ENCODE measurements at regions not wholly inside any gene's neighbourhood (a gene's known extent, or its start where the extent isn't known, plus 50 kb on each side); places are given as distances from the start of the nearest gene placed in this dataset.

DNA sequence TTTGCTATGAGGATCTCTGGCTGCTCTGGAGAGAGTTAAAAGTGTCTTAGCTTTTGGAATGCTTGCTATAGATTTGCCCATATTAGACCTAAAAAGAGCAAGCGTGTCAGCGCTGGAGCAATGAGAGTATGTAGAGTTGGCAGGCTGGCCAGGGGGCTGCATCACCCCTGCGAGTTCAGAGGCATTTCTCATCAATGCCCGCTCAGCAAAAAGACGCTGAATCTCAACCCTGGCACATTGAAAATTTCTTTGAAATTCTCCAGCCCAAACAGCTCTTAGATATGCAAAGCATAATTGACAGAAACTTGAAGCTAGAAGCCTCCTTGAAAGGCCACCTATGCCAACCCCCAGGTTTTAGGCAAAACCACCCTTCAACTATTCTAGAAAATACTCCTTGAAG is 135.5 kb upstream of the F3 start:
- peak overlapping the region in 1 of 2 donors; percentile 20 for H3K9ac ChIP-seq (ENCODE audit: low read depth in 1 of 2, low read length in 2 of 2)
- no peaks in the 10 kb centered on the region for H3K36me3 ChIP-seq (ENCODE audit: control insufficient read depth in 1 of 2, insufficient read depth in 2 of 2, low read length in 2 of 2)
- H3K27ac ChIP-seq (ENCODE audit: low read depth, low read length): peak overlapping the region; percentile 34
- H3K9me3 ChIP-seq (ENCODE audit: control insufficient read depth in 1 of 2, low read length in 2 of 2): no peaks in the 10 kb centered on the region
- peaks cover 16 to 21% of the 10 kb centered on the region in 2 donors for H3K4me1 ChIP-seq (ENCODE audit: control insufficient read depth in 1 of 2, insufficient read depth in 2 of 2, low read length in 2 of 2)
- H3K27me3 ChIP-seq (ENCODE audit: control insufficient read depth in 1 of 2, insufficient read depth in 2 of 2, low read length in 2 of 2): no peaks in the 10 kb centered on the region
- no peak overlapping the region for H3K4me3 ChIP-seq (ENCODE audit: low read depth in 1 of 2, low read length in 2 of 2)

DNA sequence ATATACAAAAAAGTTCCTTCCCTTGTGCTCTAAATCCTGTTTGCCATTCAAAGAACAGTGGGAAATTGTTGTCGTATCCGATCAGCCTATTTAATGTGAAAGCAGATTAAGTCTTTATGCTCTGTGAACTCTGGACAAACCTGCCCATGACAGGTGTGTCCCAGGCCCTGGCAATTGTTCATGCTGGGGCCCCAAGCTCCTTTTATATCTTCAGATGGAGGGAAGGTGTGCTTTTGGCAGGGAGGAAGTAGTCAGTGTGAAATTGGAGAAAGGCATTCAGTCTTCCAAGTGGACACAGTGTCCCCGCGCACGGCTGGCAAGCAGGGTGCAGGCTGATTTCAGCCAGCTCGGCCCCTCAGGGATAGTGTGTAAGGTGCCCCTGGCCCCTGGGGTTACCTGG is 135.1 kb upstream of the F3 start:
- H3K4me3 ChIP-seq (ENCODE audit: low read depth in 1 of 2, low read length in 2 of 2): peak overlapping the region; percentile 20 to 38
- peak overlapping the region; percentile 34 for H3K27ac ChIP-seq (ENCODE audit: low read depth, low read length)
- H3K4me1 ChIP-seq (ENCODE audit: control insufficient read depth in 1 of 2, insufficient read depth in 2 of 2, low read length in 2 of 2): peaks cover 16 to 21% of the 10 kb centered on the region in 2 donors
- no peaks in the 10 kb centered on the region for H3K9me3 ChIP-seq (ENCODE audit: control insufficient read depth in 1 of 2, low read length in 2 of 2)
- no peaks in the 10 kb centered on the region for H3K27me3 ChIP-seq (ENCODE audit: control insufficient read depth in 1 of 2, insufficient read depth in 2 of 2, low read length in 2 of 2)
- H3K36me3 ChIP-seq (ENCODE audit: control insufficient read depth in 1 of 2, insufficient read depth in 2 of 2, low read length in 2 of 2): no peaks in the 10 kb centered on the region
- H3K9ac ChIP-seq (ENCODE audit: low read depth in 1 of 2, low read length in 2 of 2): peak overlapping the region; percentile 4 to 20

DNA sequence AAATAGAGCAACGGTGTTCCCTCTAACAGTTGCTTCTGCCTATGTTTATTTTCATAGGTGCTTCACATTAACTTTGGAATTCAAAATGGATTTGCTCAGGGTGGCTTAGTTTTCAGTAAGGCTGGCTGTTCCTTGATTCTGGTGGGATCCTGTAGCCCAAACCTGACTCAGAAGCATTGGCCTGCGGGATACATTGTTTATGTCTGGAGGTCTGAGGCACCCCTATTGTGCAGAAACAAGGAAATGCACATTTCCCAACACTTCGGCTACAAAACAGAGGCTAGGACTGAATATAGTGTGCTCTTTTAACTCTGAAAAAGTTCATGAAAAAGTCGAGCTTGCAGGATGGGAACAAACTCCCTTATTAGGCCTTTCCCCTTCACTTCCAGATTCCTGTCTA is 133.8 kb upstream of the F3 start:
- H3K27me3 ChIP-seq (ENCODE audit: control insufficient read depth in 1 of 2, insufficient read depth in 2 of 2, low read length in 2 of 2): no peaks in the 10 kb centered on the region
- H3K36me3 ChIP-seq (ENCODE audit: control insufficient read depth in 1 of 2, insufficient read depth in 2 of 2, low read length in 2 of 2): no peaks in the 10 kb centered on the region
- no peak overlapping the region for H3K9ac ChIP-seq (ENCODE audit: low read depth in 1 of 2, low read length in 2 of 2)
- H3K4me1 ChIP-seq (ENCODE audit: control insufficient read depth in 1 of 2, insufficient read depth in 2 of 2, low read length in 2 of 2): peaks cover 16 to 21% of the 10 kb centered on the region in 2 donors
- H3K9me3 ChIP-seq (ENCODE audit: control insufficient read depth in 1 of 2, low read length in 2 of 2): no peaks in the 10 kb centered on the region
- H3K27ac ChIP-seq (ENCODE audit: low read depth, low read length): no peak overlapping the region
- no peak overlapping the region for H3K4me3 ChIP-seq (ENCODE audit: low read depth in 1 of 2, low read length in 2 of 2)

DNA sequence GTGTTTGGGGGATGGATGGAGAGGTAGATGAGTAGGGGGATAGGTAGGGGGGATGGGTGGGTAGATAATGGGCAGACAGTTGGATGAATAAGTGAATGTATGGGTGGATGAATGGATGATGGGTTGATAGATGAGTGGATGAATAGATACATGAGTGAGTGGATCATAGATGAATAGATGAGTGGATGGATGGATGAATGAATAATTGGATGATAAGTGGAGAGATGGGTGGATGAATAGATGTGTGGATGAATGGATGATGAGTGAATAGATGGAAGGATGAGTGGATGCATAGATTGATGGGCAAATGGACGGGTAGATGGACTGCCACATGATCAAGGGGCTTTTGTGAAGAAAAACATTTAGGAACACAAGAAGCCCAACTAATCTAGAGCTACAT is 133.3 kb upstream of the F3 start:
- Histone ChIP-seq H3K9me3 (ENCODE audit: control insufficient read depth in 1 of 2, low read length in 2 of 2) (no peaks in the 10 kb centered on the region), H3K27me3 (ENCODE audit: control insufficient read depth in 1 of 2, insufficient read depth in 2 of 2, low read length in 2 of 2) (no peaks in the 10 kb centered on the region), H3K4me3 (ENCODE audit: low read depth in 1 of 2, low read length in 2 of 2) (no peak overlapping the region), H3K27ac (ENCODE audit: low read depth, low read length) (no peak overlapping the region), H3K4me1 (ENCODE audit: control insufficient read depth in 1 of 2, insufficient read depth in 2 of 2, low read length in 2 of 2) (peaks cover 16 to 21% of the 10 kb centered on the region in 2 donors), H3K9ac (ENCODE audit: low read depth in 1 of 2, low read length in 2 of 2) (no peak overlapping the region), H3K36me3 (ENCODE audit: control insufficient read depth in 1 of 2, insufficient read depth in 2 of 2, low read length in 2 of 2) (no peaks in the 10 kb centered on the region)

DNA sequence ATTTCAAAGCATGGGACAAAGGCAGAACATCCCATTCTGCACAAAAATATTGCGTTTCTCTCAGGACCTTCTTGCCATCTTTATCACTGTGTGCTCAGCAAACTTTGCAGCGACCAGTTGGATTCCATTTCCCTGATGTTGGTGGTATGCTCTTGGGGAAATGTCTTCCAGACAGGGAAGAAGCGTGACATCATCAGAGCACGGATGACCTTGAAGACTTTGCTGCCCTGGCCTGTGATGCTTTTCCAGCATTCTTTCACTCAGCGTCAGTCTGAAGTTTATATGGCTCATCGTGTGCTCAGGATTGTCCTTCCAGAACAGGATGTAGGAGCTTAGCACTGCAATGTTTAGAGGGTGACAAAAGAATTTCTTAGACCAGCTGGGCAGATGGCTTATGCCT is 131.4 kb upstream of the F3 start:
- Histone ChIP-seq H3K4me1 (ENCODE audit: control insufficient read depth in 1 of 2, insufficient read depth in 2 of 2, low read length in 2 of 2) (peaks cover 16 to 20% of the 10 kb centered on the region in 2 donors), H3K27me3 (ENCODE audit: control insufficient read depth in 1 of 2, insufficient read depth in 2 of 2, low read length in 2 of 2) (no peaks in the 10 kb centered on the region), H3K9ac (ENCODE audit: low read depth in 1 of 2, low read length in 2 of 2) (no peak overlapping the region), H3K9me3 (ENCODE audit: control insufficient read depth in 1 of 2, low read length in 2 of 2) (no peaks in the 10 kb centered on the region), H3K4me3 (ENCODE audit: low read depth in 1 of 2, low read length in 2 of 2) (no peak overlapping the region), H3K36me3 (ENCODE audit: control insufficient read depth in 1 of 2, insufficient read depth in 2 of 2, low read length in 2 of 2) (no peaks in the 10 kb centered on the region), H3K27ac (ENCODE audit: low read depth, low read length) (no peak overlapping the region)

DNA sequence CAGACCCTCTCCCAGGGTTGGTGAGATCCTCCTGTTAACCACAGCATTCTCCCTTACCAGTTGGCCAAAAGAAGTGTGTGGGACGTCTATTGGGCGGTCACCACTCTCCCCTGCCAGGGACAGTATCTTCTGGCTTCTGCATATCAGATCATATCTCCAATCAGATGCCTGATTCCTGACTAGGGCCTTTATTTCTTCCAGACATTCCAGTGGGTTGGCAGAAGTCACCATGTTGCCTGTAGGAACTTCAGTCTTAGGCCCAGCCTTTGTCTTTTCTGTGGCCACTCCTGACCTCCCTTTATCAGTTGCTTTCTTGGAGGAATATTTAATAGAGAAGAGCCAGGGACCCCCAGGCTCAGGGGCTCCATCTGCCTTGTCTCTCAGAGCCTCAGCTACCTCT is 130.4 kb upstream of the F3 start:
- Histone ChIP-seq H3K4me3 (ENCODE audit: low read depth in 1 of 2, low read length in 2 of 2) (no peak overlapping the region), H3K36me3 (ENCODE audit: control insufficient read depth in 1 of 2, insufficient read depth in 2 of 2, low read length in 2 of 2) (no peaks in the 10 kb centered on the region), H3K27me3 (ENCODE audit: control insufficient read depth in 1 of 2, insufficient read depth in 2 of 2, low read length in 2 of 2) (no peaks in the 10 kb centered on the region), H3K4me1 (ENCODE audit: control insufficient read depth in 1 of 2, insufficient read depth in 2 of 2, low read length in 2 of 2) (peaks cover 11 to 14% of the 10 kb centered on the region in 2 donors), H3K9ac (ENCODE audit: low read depth in 1 of 2, low read length in 2 of 2) (no peak overlapping the region), H3K27ac (ENCODE audit: low read depth, low read length) (no peak overlapping the region), H3K9me3 (ENCODE audit: control insufficient read depth in 1 of 2, low read length in 2 of 2) (no peaks in the 10 kb centered on the region)

DNA sequence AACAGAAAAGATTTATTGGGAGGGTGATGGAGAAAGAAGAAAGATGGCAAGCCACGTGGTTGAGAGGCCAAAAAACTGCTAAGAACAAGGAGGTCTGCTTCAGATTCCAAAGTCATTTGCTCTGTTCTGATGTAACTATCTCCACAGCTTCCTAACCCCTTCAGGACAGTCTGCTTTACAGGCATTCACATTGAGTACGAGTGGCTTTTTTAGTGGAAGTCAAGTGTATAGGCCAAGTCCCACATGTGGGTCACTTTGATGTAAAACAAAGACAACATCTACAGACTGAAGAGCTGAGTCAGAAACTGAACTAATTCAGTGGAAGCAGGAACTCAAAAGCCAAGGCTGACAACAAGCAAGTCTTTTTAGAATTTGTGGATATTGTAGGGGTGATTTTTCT is 128.7 kb upstream of the F3 start:
- Histone ChIP-seq H3K4me1 (ENCODE audit: control insufficient read depth in 1 of 2, insufficient read depth in 2 of 2, low read length in 2 of 2) (peaks cover 0 to 3% of the 10 kb centered on the region in 2 donors), H3K9ac (ENCODE audit: low read depth in 1 of 2, low read length in 2 of 2) (no peak overlapping the region), H3K27me3 (ENCODE audit: control insufficient read depth in 1 of 2, insufficient read depth in 2 of 2, low read length in 2 of 2) (no peaks in the 10 kb centered on the region), H3K4me3 (ENCODE audit: low read depth in 1 of 2, low read length in 2 of 2) (no peak overlapping the region), H3K9me3 (ENCODE audit: control insufficient read depth in 1 of 2, low read length in 2 of 2) (no peaks in the 10 kb centered on the region), H3K36me3 (ENCODE audit: control insufficient read depth in 1 of 2, insufficient read depth in 2 of 2, low read length in 2 of 2) (no peaks in the 10 kb centered on the region), H3K27ac (ENCODE audit: low read depth, low read length) (no peak overlapping the region)

DNA sequence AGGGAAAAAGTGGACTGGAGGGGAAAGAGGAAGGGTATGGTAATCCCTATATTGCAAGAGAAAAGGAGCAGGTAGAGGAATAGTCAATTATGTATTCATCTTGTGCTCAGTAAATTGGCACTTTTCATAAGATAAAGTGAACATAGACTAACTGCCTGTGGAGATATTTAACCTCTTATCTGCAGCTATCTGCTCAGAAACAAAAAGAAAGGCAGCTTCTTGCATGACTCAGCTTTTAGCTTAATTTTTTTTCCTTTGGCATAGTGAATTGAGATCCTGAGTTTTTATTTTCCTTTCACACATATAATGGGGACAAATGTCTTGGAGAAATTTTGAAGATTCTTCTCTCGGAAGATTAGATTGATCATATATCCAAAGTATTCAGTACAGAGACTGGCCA is 127.6 kb upstream of the F3 start:
- Histone ChIP-seq H3K27me3 (ENCODE audit: control insufficient read depth in 1 of 2, insufficient read depth in 2 of 2, low read length in 2 of 2) (no peaks in the 10 kb centered on the region), H3K4me1 (ENCODE audit: control insufficient read depth in 1 of 2, insufficient read depth in 2 of 2, low read length in 2 of 2) (peaks cover 0 to 3% of the 10 kb centered on the region in 2 donors), H3K36me3 (ENCODE audit: control insufficient read depth in 1 of 2, insufficient read depth in 2 of 2, low read length in 2 of 2) (no peaks in the 10 kb centered on the region), H3K9me3 (ENCODE audit: control insufficient read depth in 1 of 2, low read length in 2 of 2) (no peaks in the 10 kb centered on the region), H3K4me3 (ENCODE audit: low read depth in 1 of 2, low read length in 2 of 2) (no peak overlapping the region), H3K27ac (ENCODE audit: low read depth, low read length) (no peak overlapping the region), H3K9ac (ENCODE audit: low read depth in 1 of 2, low read length in 2 of 2) (no peak overlapping the region)

DNA sequence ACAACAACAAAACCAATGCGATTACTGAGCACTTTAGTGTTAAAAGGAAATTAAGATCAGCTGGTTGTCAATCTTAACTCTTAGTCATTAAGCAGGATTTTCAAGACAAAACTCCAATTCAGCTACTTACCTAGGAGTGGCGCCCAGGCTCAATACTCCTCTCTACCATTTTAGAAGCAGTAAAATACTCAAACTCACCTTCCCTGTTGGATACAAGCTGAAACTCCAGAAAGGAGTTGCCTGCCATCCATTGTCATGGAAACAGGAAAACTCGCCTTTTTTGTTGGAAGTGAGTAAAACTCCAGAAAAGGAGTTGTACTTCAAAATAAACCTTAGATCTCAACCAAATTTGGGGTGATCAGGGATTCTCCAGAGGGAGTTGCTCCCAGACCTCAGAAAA is 127.0 kb upstream of the F3 start:
- H3K4me3 ChIP-seq (ENCODE audit: low read depth in 1 of 2, low read length in 2 of 2): no peak overlapping the region
- no peaks in the 10 kb centered on the region for H3K9me3 ChIP-seq (ENCODE audit: control insufficient read depth in 1 of 2, low read length in 2 of 2)
- H3K9ac ChIP-seq (ENCODE audit: low read depth in 1 of 2, low read length in 2 of 2): no peak overlapping the region
- H3K27ac ChIP-seq (ENCODE audit: low read depth, low read length): no peak overlapping the region
- H3K4me1 ChIP-seq (ENCODE audit: control insufficient read depth in 1 of 2, insufficient read depth in 2 of 2, low read length in 2 of 2): peaks cover 0 to 3% of the 10 kb centered on the region in 2 donors
- no peaks in the 10 kb centered on the region for H3K27me3 ChIP-seq (ENCODE audit: control insufficient read depth in 1 of 2, insufficient read depth in 2 of 2, low read length in 2 of 2)
- H3K36me3 ChIP-seq (ENCODE audit: control insufficient read depth in 1 of 2, insufficient read depth in 2 of 2, low read length in 2 of 2): no peaks in the 10 kb centered on the region

DNA sequence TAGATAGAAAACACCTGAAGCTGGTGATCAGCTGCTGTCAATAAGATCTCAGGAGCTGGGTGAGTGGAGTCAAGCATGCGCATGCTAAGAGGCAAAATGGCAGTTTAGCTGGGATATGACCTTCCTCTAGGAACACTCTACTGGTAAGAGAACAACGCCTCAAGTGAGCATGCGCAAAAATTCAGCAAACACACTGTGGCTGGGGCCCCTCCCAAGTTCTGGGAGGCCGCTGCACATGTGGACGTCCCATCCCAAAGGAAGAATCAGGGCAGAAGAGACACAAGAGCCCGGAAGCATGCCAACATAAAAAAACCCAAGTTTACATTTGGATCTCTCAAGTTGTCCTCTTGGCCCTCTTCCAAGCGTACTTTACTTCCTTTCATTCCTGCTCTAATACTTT is 126.3 kb upstream of the F3 start:
- Histone ChIP-seq H3K27ac (ENCODE audit: low read depth, low read length) (no peak overlapping the region), H3K27me3 (ENCODE audit: control insufficient read depth in 1 of 2, insufficient read depth in 2 of 2, low read length in 2 of 2) (no peaks in the 10 kb centered on the region), H3K36me3 (ENCODE audit: control insufficient read depth in 1 of 2, insufficient read depth in 2 of 2, low read length in 2 of 2) (no peaks in the 10 kb centered on the region), H3K9me3 (ENCODE audit: control insufficient read depth in 1 of 2, low read length in 2 of 2) (no peaks in the 10 kb centered on the region), H3K4me3 (ENCODE audit: low read depth in 1 of 2, low read length in 2 of 2) (no peak overlapping the region), H3K4me1 (ENCODE audit: control insufficient read depth in 1 of 2, insufficient read depth in 2 of 2, low read length in 2 of 2) (peaks cover 0 to 3% of the 10 kb centered on the region in 2 donors), H3K9ac (ENCODE audit: low read depth in 1 of 2, low read length in 2 of 2) (no peak overlapping the region)

DNA sequence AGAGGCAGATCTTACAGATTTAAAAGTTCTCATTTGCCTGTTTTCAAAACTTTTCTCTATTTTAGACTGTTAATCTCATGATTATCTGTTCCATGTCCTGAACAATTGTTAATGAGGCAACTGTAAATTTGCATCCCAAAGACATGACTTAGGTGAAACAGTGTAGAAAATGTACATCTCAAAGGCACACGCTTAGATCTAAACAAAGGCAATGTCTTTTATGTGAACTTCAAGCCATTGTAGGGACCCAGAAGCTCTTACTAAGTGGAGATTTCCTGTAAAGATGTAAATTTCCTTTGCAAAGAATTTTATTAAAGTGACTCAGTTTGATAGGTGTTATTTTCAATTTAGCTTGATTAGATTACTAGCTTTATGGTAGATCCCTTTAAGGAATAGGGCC is 125.2 kb upstream of the F3 start:
- H3K27me3 ChIP-seq (ENCODE audit: control insufficient read depth in 1 of 2, insufficient read depth in 2 of 2, low read length in 2 of 2): no peaks in the 10 kb centered on the region
- no peak overlapping the region for H3K4me3 ChIP-seq (ENCODE audit: low read depth in 1 of 2, low read length in 2 of 2)
- H3K9ac ChIP-seq (ENCODE audit: low read depth in 1 of 2, low read length in 2 of 2): no peak overlapping the region
- H3K4me1 ChIP-seq (ENCODE audit: control insufficient read depth in 1 of 2, insufficient read depth in 2 of 2, low read length in 2 of 2): peaks cover under 1 to 3% of the 10 kb centered on the region in 2 donors
- no peak overlapping the region for H3K27ac ChIP-seq (ENCODE audit: low read depth, low read length)
- H3K9me3 ChIP-seq (ENCODE audit: control insufficient read depth in 1 of 2, low read length in 2 of 2): no peaks in the 10 kb centered on the region
- no peaks in the 10 kb centered on the region for H3K36me3 ChIP-seq (ENCODE audit: control insufficient read depth in 1 of 2, insufficient read depth in 2 of 2, low read length in 2 of 2)

Data from duodenal mucosa (tissue), 2 donors.